PC-9 (cell line): ENCODE measurements at regions not wholly inside any gene's neighbourhood (a gene's known extent, or its start where the extent isn't known, plus 50 kb on each side); places are given as distances from the start of the nearest gene placed in this dataset.

Source experiments
- EZH2 ChIP-seq: fragments of 200-600 bp; sonication (generic); IDR thresholded peaks from 2 replicates; pipeline ENCODE4 v1.8.0; 2017; ENCODE audit warnings: antibody characterized with exemption, low read depth
- TF ChIP-seq, protein P1 (sequence below): fragments of 200-600 bp; sonication (generic); conservative IDR thresholded peaks from 2 replicates; pipeline ENCODE4 v1.6.1; 2017; ENCODE audit warnings: mixed run types, antibody characterized with exemption, mild to moderate bottlenecking, moderate library complexity

DNA sequence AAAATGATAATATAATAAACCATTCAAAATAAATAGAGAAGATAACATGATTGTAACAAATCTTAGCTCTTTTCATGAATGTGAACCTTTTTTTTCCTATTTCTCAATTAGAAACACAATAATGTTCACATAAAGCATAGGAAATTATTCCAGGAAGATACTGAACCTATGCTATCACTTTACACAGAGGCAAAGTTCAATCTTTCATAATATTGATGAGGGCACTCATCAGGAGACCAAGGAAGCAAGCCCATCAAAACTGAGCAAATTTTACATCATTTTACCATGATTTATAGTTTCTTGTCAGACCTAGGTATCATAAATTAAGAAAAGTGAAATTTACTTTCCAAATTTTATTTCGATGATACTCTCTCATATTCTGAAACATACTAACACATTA lies 938.5 kb downstream of the TBC1D32 start:
- TF ChIP-seq, protein P1, sequence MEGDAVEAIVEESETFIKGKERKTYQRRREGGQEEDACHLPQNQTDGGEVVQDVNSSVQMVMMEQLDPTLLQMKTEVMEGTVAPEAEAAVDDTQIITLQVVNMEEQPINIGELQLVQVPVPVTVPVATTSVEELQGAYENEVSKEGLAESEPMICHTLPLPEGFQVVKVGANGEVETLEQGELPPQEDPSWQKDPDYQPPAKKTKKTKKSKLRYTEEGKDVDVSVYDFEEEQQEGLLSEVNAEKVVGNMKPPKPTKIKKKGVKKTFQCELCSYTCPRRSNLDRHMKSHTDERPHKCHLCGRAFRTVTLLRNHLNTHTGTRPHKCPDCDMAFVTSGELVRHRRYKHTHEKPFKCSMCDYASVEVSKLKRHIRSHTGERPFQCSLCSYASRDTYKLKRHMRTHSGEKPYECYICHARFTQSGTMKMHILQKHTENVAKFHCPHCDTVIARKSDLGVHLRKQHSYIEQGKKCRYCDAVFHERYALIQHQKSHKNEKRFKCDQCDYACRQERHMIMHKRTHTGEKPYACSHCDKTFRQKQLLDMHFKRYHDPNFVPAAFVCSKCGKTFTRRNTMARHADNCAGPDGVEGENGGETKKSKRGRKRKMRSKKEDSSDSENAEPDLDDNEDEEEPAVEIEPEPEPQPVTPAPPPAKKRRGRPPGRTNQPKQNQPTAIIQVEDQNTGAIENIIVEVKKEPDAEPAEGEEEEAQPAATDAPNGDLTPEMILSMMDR = no peak
- TF ChIP-seq EZH2 = no peak
